ENCODE measurements at regions not wholly inside any gene's neighbourhood (a gene's known extent, or its start where the extent isn't known, plus 50 kb on each side); places are given as distances from the start of the nearest gene placed in this dataset.

DNA sequence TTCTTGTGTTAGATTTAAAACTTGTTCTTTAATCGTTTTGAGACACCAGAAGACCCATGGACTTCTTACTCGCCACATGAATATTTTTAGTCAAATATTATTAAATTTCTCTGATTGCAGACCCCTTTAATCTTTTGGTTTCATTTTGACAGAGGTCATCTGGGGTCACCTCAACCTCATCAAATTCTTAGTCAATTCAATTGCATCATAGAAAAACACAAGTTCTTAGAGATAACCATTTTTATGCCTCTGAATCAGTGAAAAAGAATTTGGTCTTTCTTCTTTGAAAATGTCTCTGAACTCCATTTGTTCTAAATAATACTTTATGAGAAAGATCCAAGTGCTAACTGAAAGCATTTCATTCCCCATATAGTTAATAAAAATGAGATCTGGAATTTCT is 55.2 kb upstream of the CBLN4 start:
- ATAC-seq: no peak
- DNase-seq: no peak
- intact Hi-C loops (cut with DNase I, micrococcal nuclease): no loop called here

GRCh38 chr20:56069016-56069415 is 63.7 kb upstream of the CBLN4 start:
- ATAC-seq (no peak), DNase-seq (no peak)
- intact Hi-C loops (cut with DNase I, micrococcal nuclease): no loop called here

GRCh38 chr20:56072165-56072564 is 66.8 kb upstream of the CBLN4 start:
- no peak for ATAC-seq
- no peak for DNase-seq
- intact Hi-C loops (cut with DNase I, micrococcal nuclease): no loop called here

DNA sequence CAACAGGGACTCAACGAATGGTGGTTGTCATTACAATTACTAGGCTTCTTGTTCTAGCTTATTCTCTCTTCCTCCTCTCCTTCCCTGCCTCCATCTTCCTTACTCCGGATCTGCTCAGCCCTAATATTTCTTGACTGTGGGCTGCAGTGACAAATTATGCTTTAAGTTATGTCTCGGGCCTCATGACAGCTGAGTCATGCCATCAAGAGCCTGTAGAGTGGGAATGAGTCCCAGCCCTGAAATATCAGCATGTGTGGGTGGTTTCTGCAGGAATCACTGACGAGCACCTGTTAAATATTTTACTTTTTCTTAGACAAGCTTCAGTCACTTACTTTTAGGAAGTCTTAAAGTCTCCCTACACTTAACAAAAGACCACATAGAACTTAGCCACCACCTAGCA is 83.1 kb upstream of the CBLN4 start:
- DNase-seq (no peak), ATAC-seq (no peak)
- intact Hi-C loops (cut with DNase I, micrococcal nuclease): no loop called here

DNA sequence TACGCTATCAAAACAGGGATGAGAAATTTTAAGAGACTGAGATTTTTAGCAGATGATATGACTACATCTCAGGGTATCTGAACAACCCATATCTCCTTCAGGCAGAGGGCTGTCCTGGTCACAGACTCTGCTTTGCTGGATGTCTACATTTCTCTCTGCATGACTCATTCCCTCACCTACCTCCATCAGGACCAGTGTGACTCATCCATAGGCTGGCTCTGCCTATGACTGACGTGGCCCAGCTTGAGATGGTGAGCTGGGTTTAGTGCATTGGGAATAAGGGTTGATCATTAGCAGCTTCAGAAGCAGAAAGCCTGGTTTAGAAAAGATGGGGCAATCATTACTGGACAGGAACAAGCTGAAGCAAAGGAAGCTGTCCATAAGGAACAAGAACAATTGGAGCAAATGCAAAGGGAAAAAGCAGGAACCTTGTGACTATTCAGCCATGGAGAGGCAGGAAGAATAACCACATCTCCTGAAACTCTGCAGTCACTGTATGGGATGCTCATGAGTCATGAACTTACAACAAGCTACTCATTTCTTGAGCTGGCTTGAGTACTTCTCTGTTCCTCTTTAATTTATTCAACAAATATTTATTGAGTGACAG is 86.4 kb upstream of the CBLN4 start:
- no peak for DNase-seq
- intact Hi-C loops (cut with DNase I, micrococcal nuclease): no loop called here
- ATAC-seq: no peak

- intact Hi-C loops (cut with DNase I, micrococcal nuclease): no loop called here
- ATAC-seq (no peak), DNase-seq (no peak)
These were observed 88.9 kb upstream of the CBLN4 start for GRCh38 chr20:56094228-56094627.

DNA sequence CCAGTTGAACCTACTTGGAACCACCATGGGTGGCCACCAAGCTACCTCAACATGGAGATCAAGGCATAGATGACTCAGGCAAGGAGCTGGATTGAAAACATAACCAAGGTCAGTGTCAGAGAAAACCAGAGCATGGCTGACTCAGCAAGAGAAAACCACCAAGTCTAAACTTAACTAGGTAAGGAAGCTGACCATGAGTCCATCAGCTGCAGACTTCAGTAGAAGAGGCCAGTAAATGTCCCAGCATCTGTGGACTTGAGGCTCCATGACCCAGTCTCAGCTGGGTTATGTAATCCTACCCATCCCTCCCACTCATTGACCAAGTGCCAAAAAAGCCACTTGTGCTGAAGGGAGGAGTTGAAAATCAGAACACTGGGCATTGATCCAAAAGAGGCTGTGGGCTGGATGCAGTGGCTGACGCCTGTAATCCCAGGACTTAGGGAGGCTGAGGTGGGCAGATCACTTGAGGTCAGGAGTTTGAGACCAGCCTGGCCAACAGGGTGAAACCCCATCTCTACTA is 93.7 kb upstream of the CBLN4 start:
- DNase-seq: no peak
- intact Hi-C loops (cut with DNase I, micrococcal nuclease): no loop called here

DNA sequence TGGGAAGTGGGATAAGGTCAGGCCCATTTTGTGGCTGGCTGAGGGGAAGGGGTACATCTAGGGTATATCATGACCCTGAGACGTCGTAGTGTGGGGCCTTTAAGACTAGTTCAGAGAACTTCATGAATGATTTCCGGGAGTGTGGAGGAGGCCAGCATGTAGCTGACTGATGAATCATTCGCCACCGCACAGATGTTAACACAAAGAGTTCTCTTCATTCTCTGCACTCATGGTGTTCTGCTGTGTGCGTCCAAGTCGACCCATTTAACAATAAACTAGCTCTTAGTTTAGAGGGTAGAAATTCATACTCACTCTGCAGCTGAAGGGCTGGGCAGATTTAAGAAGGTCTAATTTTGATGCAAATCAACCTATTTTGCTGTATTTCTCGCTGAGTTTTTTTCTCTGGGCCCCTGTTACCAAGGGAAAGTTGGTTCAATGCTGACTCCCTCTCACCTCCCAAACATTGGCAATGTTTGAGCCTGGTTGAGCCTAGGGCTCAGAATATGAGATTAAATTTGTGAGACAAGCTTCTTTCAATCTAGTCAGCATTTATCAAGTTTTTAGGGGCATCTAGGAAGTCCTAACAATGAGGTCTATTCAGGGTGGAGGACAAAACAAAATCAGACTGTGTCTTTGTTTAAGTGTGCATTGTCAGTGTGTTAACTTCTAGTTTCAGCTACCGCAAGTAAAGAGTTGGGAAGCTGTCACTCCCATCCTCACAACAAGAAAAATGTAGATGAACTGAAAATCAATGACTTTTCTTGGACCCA is 106.8 kb upstream of the CBLN4 start:
- DNase-seq: no peak
- intact Hi-C loops (cut with DNase I, micrococcal nuclease): no loop called here
- ATAC-seq: no peak

More for the DNA sequence above, 93.7 kb upstream of the CBLN4 start:
- ATAC-seq: no peak

GRCh38 chr20:56117350-56117749 is 112.0 kb upstream of the CBLN4 start:
- intact Hi-C loops (cut with DNase I, micrococcal nuclease): no loop called here
- no peak for ATAC-seq
- no peak for DNase-seq

DNA sequence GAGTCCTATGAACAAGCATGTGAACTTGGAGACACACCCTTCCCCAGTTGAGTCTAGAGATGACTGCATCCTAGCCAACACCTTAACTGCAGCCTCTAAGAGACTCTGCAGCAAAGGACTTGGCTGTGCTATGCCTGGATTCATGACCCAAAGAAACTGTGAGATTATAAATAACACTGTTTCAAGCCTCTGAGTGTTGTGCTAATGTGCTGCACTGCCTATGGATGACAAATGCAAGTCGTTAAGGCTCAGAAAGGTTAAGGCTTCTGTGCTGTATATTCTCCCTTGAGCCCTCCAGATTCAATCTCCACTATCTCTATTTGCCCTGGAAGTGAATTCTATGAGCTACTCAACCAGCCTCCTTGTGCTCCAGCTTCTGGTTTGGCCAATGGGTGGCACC is 116.5 kb upstream of the CBLN4 start:
- no peak for DNase-seq
- intact Hi-C loops (cut with DNase I, micrococcal nuclease): no loop called here

DNA sequence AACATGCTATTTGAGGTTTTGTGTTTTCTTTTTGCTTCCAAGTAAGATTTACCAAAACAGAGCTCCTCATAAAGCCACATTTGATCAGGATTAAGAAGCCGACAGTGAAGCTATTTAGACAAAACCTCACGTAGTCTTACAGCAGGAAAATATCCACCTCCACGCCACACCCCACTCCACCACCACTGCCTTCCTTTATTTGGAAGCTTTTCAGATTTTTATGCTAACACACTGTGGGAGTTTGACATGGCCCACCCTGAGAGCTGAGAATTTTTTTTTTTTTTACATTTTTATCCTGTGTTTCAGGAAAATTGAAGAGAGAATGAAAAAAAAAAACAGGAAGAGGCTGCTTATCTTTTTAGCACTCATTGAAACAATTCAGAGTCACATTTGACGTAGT is 104.8 kb upstream of the MC3R start:
- no peak for ATAC-seq
- DNase-seq: no peak
- intact Hi-C loops (cut with DNase I, micrococcal nuclease): no loop called here

More for the DNA sequence above, 116.5 kb upstream of the CBLN4 start:
- ATAC-seq: no peak

DNA sequence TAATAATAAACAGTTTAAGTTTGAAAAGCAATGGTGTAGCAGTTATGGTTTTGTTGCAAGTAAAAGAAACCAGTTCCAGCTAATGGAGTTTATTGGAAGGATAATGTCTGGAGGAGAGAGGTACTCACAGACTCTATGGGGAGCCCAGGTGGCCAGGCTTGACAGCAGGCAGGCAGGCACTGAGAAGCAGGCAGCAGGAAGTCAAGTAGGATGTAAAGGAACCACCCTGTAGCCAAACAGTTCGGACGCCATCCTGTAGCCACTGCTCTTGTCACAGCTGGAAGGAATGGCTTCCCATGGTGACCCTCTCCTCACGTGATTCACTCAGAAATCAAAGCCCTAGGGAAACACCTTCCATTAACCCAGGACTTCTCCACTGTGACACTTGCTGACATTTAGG is 96.7 kb upstream of the MC3R start:
- peak; percentile 84 for ATAC-seq
- intact Hi-C loops (cut with DNase I, micrococcal nuclease): no loop called here
- DNase-seq: peak; percentile 32 to 37

- ATAC-seq (no peak), DNase-seq (no peak)
- intact Hi-C loops (cut with DNase I, micrococcal nuclease): no loop called here
These were observed 94.6 kb upstream of the MC3R start for GRCh38 chr20:56153926-56154325.

DNA sequence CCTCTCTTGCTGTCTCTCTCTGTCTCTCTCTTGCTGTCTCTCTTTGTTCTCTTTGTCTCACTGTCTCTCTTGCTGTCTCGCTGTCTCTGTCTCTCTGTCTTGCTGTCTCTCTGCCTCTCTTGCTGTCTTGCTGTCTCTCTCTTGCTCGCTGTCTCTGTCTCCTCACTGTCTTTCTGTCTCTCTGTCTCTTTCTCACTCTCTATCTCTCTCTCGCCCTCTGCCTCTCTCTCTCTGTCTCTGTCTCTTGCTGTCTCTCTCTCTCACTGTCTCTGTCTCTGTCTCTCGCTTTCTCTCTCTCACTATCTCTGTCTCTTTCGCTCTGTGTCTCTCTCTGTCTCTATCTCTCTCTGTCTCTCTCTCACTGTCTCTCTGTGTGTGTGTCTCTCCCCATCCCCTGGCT is 92.9 kb upstream of the MC3R start:
- ATAC-seq (no peak), DNase-seq (no peak)
- intact Hi-C loops (cut with DNase I, micrococcal nuclease): no loop called here

DNA sequence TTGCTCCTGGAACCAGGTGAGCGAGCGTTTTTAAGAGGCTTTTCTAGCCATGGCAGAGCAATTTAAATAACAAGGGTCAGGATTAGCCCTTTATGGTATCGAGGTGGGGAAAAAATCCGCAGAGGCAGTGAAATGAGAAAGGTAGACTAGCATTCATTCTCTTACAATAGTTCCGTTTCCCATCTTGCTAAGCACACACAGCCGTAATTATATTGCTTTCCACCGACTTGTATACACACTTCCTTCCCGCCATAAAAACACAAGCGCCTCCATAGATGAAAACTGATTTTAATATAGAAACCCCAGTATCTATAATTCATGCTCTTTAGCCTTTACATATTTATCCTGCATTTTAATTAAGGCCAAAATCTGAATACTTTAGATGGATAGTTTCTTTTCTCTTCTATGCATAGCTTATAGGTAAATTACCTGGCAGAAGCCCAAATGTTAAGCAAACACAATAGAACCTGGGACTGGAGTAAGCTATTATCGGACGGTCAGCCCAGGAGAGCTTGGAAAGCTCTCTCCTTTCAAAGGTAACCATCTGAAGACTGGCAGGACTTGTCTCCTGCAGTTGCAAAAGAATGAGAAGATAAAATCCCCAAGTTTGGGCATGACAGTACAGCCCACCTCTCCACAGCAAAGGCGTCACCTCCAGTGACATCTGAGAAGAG is 90.9 kb upstream of the MC3R start:
- intact Hi-C loops (cut with DNase I, micrococcal nuclease): no loop called here
- DNase-seq (no peak), ATAC-seq (peak; percentile 89)

- ATAC-seq: no peak
- intact Hi-C loops (cut with DNase I, micrococcal nuclease): no loop called here
- DNase-seq: no peak
These were observed 90.0 kb upstream of the MC3R start for GRCh38 chr20:56158489-56158888.

DNA sequence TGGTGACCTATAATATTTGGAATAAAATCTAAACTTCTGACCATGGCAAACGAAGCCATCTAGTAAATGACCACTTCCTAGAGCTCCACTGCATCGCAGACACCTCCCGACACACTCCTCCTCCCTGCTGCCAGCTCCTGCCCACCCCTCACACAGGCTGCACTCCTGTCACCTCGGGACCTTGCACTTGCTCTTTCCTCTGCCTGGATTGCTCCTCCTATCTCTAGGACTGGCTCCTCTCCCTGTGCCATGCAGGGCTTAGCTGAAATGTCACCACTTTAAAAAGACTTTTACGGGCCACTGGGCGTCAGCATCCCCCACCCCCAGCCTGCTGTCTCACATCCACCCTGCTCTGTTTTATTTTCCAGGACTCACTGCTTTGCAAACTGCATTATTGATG is 87.6 kb upstream of the MC3R start:
- DNase-seq (no peak), ATAC-seq (no peak)
- intact Hi-C loops (cut with DNase I, micrococcal nuclease): no loop called here

DNA sequence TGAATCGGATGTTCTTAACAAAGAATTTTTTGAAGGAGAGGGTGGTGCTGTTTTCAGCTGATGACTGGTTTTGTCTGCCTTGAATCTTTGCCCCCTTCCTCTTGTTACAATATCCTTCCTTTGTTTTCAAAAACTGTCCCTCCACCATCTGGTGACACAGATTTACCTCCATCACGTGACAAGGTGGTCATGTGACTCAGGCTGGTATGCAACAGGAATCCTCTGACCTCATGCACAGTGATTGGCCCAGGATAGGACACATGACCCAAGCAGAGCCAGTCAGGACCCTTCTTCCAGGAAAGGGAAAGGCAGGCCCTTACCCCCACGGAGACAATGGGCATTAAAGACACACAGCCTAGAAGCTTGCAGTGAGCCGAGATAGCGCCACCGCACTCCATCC is 84.7 kb upstream of the MC3R start:
- ATAC-seq (no peak), DNase-seq (no peak)

GRCh38 chr20:56166781-56167465 is 81.6 kb upstream of the MC3R start:
- ATAC-seq: peak; percentile 67
- intact Hi-C loops (cut with DNase I, micrococcal nuclease): no loop called here
- DNase-seq: peak in 1 of 2 donors; percentile 12

More for the DNA sequence above, 84.7 kb upstream of the MC3R start:
- intact Hi-C loops (cut with DNase I, micrococcal nuclease): no loop called here

Measured in left colon (tissue), 2 donors.